PC-3 (cell line): ENCODE measurements at regions not wholly inside any gene's neighbourhood (a gene's known extent, or its start where the extent isn't known, plus 50 kb on each side); places are given as distances from the start of the nearest gene placed in this dataset.

Experiments
- CTCF ChIP-seq: fragments of 300-600 bp; sonication (generic); conservative IDR thresholded peaks from 2 replicates; pipeline ENCODE4 v1.5.1; 2017; ENCODE audit warnings: antibody characterized with exemption, low read depth, mild to moderate bottlenecking, low read length
- EZH2 ChIP-seq: fragments of 300-600 bp; sonication (generic); IDR thresholded peaks from one replicate; pipeline ENCODE4 v1.6.1; 2017; ENCODE audit warnings: antibody characterized with exemption, mild to moderate bottlenecking, low read length; ENCODE audit not compliant: unreplicated experiment

- TF ChIP-seq EZH2 (no peak), CTCF (no peak)
These were observed 391.0 kb downstream of the TMX3 start for GRCh38 chr18:68323921-68324320.
